ENCODE measurements at regions not wholly inside any gene's neighbourhood (a gene's known extent, or its start where the extent isn't known, plus 50 kb on each side); places are given as distances from the start of the nearest gene placed in this dataset.
"Not testable (repeated sequence)": the region's sequence is repeated elsewhere in the genome, so short reads cannot be mapped to it uniquely, and the experiment has no call there.

GRCh38 chr12:16807731-16808130 lies 201.8 kb upstream of the LMO3 start:
- DNase-seq = no peak

- DNase-seq = no peak
Observed at GRCh38 chr12:16796168-16796567, 190.2 kb upstream of the LMO3 start.

GRCh38 chr12:16789204-16789790 lies 183.3 kb upstream of the LMO3 start:
- no peak for DNase-seq

- DNase-seq = no peak
Observed at GRCh38 chr12:16788506-16789203, 182.7 kb upstream of the LMO3 start.

GRCh38 chr12:16785953-16786352 lies 180.0 kb upstream of the LMO3 start:
- no peak for DNase-seq

- no peak for DNase-seq
Observed at GRCh38 chr12:16785524-16785923, 179.6 kb upstream of the LMO3 start.

- not testable (repeated sequence) for DNase-seq
Observed at GRCh38 chr12:16769129-16769528, 163.2 kb upstream of the LMO3 start.

GRCh38 chr12:16766736-16767135 lies 160.8 kb upstream of the LMO3 start:
- no peak for DNase-seq

GRCh38 chr12:16763901-16764300 lies 157.9 kb upstream of the LMO3 start:
- DNase-seq = no peak

GRCh38 chr12:16756833-16757555 lies 151.0 kb upstream of the LMO3 start:
- no peak for DNase-seq

- DNase-seq = no peak
Observed at GRCh38 chr12:16730772-16731171, 124.8 kb upstream of the LMO3 start.

GRCh38 chr12:16726879-16727278 lies 120.9 kb upstream of the LMO3 start:
- no peak for DNase-seq

- no peak for DNase-seq
Observed at GRCh38 chr12:16719713-16720416, 113.9 kb upstream of the LMO3 start.

- no peak for DNase-seq
Observed at GRCh38 chr12:16716928-16717327, 111.0 kb upstream of the LMO3 start.

GRCh38 chr12:16692099-16692498 lies 86.1 kb upstream of the LMO3 start:
- DNase-seq = no peak

- DNase-seq = no peak
Observed at GRCh38 chr12:16691624-16692023, 85.7 kb upstream of the LMO3 start.

- DNase-seq = no peak
Observed at GRCh38 chr12:16688200-16688599, 82.2 kb upstream of the LMO3 start.

GRCh38 chr12:16685107-16685506 lies 79.1 kb upstream of the LMO3 start:
- DNase-seq = no peak

GRCh38 chr12:16681196-16681595 lies 75.2 kb upstream of the LMO3 start:
- no peak for DNase-seq

- DNase-seq = no peak
Observed at GRCh38 chr12:16675438-16675837, 69.5 kb upstream of the LMO3 start.

GRCh38 chr12:16674885-16675284 lies 68.9 kb upstream of the LMO3 start:
- DNase-seq = no peak

GRCh38 chr12:16670456-16671050 lies 64.6 kb upstream of the LMO3 start:
- no peak for DNase-seq

GRCh38 chr12:16669756-16670155 lies 63.8 kb upstream of the LMO3 start:
- DNase-seq = no peak

All from NCI-H446 (cell line).